SU-DHL-6 (cell line): ENCODE measurements at regions not wholly inside any gene's neighbourhood (a gene's known extent, or its start where the extent isn't known, plus 50 kb on each side); places are given as distances from the start of the nearest gene placed in this dataset.

ENCODE experiments used
- CTCF ChIP-seq: fragments of 200-600 bp; sonication (generic); IDR thresholded peaks from one replicate; pipeline ENCODE4 v1.5.1; 2017; ENCODE audit warnings: antibody characterized with exemption, mild to moderate bottlenecking, low read length, moderate library complexity; ENCODE audit not compliant: insufficient read depth, poor library complexity, severe bottlenecking
- EZH2phosphoT487 ChIP-seq: fragments of 200-600 bp; sonication (generic), shearing (Covaris generic); conservative IDR thresholded peaks from 2 replicates; pipeline ENCODE4 v1.6.1; 2018; ENCODE audit warnings: mild to moderate bottlenecking, antibody characterized with exemption, low read length, moderate library complexity, mixed read lengths

DNA sequence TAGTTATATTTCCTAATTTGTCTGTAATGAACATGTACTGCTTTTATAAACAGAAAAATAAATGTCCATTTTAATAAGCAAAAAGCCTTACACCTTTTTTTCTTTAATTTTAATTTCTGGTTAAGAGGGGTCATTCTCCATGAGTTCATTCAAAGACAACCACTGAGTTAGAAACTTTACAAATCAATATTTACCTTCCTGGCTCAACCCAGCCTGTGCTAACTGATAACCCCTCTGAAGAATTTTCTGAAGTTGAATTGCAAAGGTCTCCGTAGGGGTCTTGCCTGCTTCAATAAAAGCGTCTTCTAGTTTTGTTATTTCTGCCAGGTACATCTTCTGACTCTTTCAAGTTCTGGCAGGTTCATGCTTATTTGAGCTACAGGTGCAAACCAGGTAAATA lies 440.4 kb upstream of the SALL1 start:
- no peak for TF ChIP-seq CTCF
- TF ChIP-seq EZH2phosphoT487, result no peak
